ENCODE measurements at regions not wholly inside any gene's neighbourhood (a gene's known extent, or its start where the extent isn't known, plus 50 kb on each side); places are given as distances from the start of the nearest gene placed in this dataset.
A peak's percentile ranks its signal among the peaks of the same experiment; 100 is the strongest.

DNA sequence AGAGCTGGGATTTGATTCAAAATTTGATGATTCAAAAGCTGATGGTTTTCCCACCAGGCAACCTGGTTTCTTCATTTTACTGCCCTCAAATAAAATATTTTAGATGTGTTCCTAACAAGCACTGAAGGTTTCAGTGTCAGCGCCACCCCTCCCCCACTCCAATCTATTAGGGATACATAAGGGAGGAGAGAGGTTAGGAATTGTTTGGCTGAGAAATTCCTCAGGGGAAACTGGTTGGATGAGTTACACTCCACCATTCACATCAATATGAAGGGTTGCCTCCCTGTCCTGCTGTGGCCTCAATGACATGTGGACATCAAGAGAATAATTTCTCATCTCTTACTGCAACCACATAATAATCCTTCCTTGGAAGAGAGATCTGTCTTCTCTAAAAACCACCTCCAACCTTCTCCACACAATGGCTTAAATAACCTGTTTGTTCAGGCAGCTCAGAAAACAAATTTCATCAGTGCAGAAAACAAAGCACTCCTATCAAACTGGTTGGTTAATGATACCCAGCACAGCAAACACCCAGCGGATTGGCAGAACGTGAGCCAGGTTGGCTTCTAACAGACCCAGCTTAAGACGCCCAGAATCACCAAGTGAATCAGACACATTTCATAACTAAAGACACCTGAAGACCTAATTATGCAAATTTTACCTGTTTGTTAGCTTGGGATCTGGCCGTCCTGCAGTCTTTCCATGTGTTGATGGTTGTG is 136.0 kb upstream of the SGK1 start:
- no peak for DNase-seq (ENCODE audit: low spot score)

- DNase-seq (ENCODE audit: low spot score) = no peak
Observed at GRCh38 chr6:134452906-134453305, 135.0 kb upstream of the SGK1 start.

GRCh38 chr6:134451529-134451928 is 133.6 kb upstream of the SGK1 start:
- no peak for DNase-seq (ENCODE audit: low spot score)

- no peak for DNase-seq (ENCODE audit: low spot score)
Observed at GRCh38 chr6:134449781-134450180, 131.9 kb upstream of the SGK1 start.

- no peak for DNase-seq (ENCODE audit: low spot score)
Observed at GRCh38 chr6:134449004-134449403, 131.1 kb upstream of the SGK1 start.

- no peak for DNase-seq (ENCODE audit: low spot score)
Observed at GRCh38 chr6:134447883-134448387, 130.0 kb upstream of the SGK1 start.

DNA sequence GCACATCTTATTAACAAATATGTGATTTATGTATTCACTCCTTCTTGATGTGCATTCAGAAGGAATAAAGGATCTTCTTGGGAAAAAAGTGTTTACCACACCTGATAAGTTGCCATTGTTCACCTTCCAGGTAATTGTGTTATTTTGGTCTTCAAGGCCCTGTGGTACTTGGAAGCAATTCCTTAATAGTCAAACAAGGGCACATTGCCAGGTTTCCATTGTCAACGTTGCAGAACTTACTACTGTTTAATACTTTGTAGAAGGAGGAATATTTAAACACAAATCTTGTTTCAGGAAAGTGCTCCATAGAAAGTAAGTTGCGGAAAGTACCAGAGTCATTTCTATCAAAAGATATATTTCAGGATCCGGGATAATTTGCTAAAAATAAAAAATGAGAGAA is 129.5 kb upstream of the SGK1 start:
- DNase-seq (ENCODE audit: low spot score) = no peak

DNA sequence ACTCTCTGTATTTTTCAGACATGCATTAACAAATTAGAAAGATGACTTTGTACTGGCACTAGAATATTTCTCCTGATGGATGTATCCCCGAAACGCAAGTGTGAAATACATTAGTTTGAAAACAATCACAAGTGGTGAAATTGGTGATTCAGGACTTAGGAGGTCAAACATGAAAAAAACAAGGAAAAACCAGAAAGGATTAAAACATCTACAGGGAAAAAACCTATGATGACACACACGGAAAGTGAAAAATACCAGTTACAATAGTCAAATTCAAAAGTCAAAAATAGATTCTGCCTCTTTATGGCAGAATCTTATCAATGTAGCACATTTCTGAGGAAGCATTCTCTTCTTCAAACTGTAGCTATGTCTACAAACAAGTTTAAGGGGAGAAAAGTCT is 129.0 kb upstream of the SGK1 start:
- no peak for DNase-seq (ENCODE audit: low spot score)

DNA sequence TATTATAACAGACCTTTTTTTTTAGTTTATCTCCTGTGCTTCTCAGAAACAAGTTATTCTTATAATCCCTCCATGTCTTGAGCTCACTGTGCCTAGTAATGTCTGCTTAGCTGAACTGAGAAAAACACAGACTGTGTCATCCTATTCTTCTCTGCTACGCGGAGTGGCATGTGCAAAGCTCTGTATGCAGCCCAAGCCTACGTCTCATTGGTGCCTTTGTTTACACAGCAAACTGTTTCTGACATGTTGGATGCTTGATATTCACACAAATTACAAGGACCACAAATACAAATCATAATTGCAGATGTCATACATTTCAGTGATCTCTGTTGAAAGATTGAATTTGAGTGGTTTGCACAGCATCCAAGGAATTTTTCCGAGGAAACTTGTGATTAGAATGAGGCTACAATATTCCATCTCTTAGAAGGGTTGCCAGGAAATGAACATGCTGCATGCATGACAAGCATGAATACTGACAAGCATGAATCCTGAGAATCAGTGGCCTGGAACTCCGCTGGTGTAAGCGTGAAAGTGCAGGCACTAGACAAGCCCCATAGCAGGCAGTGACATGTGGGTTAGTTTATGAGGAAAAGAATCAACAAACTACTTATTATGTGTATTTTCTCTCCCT is 128.4 kb upstream of the SGK1 start:
- peak; percentile 86 for DNase-seq (ENCODE audit: low spot score)

GRCh38 chr6:134443009-134443408 is 125.1 kb upstream of the SGK1 start:
- DNase-seq (ENCODE audit: low spot score) = no peak

DNA sequence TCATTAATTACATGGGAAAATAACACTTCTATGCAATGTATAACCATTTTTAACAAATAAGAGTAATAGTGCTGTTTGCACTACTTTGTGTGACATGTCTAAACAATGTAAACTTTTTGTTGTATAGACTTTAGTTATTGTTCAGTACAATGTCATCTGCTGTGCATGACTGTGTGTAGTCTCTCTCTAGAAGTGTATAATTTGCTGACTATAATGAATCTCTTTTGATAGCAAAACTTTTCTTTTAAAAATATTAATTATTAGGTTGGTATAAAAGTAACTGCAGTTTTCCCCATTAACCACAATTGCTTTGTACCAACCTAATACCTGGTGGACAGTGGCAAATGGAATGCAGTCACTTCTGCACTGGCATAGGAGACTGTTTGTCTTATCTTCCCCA is 124.2 kb upstream of the SGK1 start:
- DNase-seq (ENCODE audit: low spot score) = no peak

- no peak for DNase-seq (ENCODE audit: low spot score)
Observed at GRCh38 chr6:134438837-134439236, 120.9 kb upstream of the SGK1 start.

DNA sequence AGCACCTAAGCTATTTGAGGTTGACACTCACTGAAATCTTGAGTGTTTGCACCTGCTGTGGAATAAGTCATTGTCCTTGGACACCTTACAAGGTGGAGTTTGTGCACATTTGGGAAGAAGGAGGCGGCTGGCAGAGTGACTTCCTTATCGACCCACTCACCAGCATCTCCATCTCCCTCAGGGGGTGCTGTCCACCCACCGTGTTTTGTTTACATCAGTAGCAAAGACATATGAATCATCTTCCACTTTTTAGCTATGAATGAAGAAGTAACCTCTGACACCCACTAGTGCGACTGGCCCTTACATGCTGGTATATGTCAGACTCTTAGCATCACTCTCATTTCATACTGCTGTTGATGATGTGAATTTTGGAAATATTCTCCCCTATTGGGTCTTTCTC is 119.5 kb upstream of the SGK1 start:
- DNase-seq (ENCODE audit: low spot score) = no peak

- DNase-seq (ENCODE audit: low spot score) = no peak
Observed at GRCh38 chr6:134436950-134437349, 119.0 kb upstream of the SGK1 start.

DNA sequence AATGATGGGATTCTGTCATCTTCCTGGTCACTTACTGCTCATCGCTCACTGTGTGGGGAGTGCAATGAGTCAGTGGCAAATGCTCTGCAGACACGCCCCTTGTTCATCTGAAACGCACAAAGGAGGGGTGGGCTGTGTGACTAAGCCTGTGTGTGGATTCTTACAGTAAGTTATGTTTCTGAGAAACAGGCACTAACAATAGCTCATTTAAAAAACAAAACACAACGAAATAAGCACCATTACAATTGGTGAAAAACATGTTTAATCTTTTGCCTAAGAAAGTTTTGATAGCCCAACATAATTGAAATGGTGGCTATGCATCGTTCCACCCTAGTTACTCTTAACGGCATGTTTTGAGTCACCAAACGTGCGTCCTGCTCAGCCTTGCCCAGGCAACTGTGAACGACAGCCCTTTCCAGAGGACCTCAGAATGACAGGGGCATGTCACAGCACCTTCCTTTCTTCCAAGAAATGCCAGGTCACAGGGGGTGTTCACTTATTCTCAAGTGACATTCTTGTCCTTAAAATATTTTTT is 118.4 kb upstream of the SGK1 start:
- DNase-seq (ENCODE audit: low spot score) = peak; percentile 91

- no peak for DNase-seq (ENCODE audit: low spot score)
Observed at GRCh38 chr6:134435814-134436280, 117.9 kb upstream of the SGK1 start.

GRCh38 chr6:134434019-134434942 is 116.4 kb upstream of the SGK1 start:
- DNase-seq (ENCODE audit: low spot score) = no peak

GRCh38 chr6:134432036-134432435 is 114.1 kb upstream of the SGK1 start:
- DNase-seq (ENCODE audit: low spot score) = no peak

- DNase-seq (ENCODE audit: low spot score) = no peak
Observed at GRCh38 chr6:134431421-134431859, 113.5 kb upstream of the SGK1 start.

- DNase-seq (ENCODE audit: low spot score) = no peak
Observed at GRCh38 chr6:134429861-134430380, 112.0 kb upstream of the SGK1 start.

DNA sequence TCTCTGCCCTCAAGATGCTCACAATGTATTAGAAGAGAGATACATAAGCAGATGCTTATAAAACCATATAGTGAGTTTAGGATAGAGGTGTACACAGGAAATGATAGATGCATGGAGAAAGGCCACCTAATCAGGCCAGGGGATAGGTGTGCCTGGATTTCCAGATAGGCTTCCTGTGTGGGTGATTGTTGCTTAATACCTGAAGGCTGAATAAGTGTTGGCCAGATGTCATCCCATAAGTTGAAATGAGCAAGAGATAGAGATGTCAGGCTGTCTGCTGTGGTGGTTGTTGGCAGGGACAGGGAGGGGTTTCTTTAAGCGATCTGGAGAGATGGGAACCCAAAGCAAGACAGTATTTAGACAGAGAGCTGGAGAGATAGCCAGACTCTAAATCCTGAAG is 109.8 kb upstream of the SGK1 start:
- no peak for DNase-seq (ENCODE audit: low spot score)

DNA sequence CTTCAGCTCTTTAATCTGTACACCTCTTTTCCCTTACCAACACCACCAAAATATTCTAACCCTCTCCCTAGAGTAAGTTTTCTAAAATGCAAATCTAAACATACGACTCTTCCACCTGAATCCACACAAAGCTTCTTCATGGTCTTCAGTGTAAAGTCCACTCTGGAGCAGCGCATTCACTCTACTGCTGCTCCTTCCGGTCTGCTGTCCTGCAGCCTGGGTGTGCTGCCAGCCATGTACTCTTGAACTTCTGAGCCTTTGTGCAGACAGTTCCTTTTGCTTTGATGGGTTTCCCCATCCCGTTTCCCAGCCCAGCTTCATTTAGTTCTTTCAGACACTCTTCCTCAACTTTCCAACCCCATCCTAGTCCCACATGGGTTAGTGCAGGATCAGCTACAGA is 108.7 kb upstream of the SGK1 start:
- no peak for DNase-seq (ENCODE audit: low spot score)
